Neural cell (in vitro differentiated cells): ENCODE measurements at regions not wholly inside any gene's neighbourhood (a gene's known extent, or its start where the extent isn't known, plus 50 kb on each side); places are given as distances from the start of the nearest gene placed in this dataset.

Source experiments
- CTCF ChIP-seq: fragments of 450-650 bp; IDR thresholded peaks from 2 replicates; pipeline ENCODE4 v1.5.1; 2014; ENCODE audit warnings: antibody characterized with exemption, mild to moderate bottlenecking, moderate library complexity; ENCODE audit not compliant: poor library complexity, severe bottlenecking
- EP300 ChIP-seq: fragments of 450-650 bp; conservative IDR thresholded peaks from 2 replicates; pipeline ENCODE4 v1.6.1; 2014; ENCODE audit warnings: antibody characterized with exemption, mild to moderate bottlenecking, moderate library complexity; ENCODE audit not compliant: poor library complexity, severe bottlenecking
- EZH2 ChIP-seq: fragments of 200-600, 300-800 bp; shearing (Covaris generic), sonication (generic); IDR thresholded peaks from 2 replicates; pipeline ENCODE4 v1.6.1; 2014; ENCODE audit warnings: antibody characterized with exemption, low read length, borderline replicate concordance, mild to moderate bottlenecking; ENCODE audit not compliant: insufficient read depth, poor library complexity, severe bottlenecking
- POLR2AphosphoS5 ChIP-seq: IDR thresholded peaks from 2 replicates; pipeline ENCODE4 v1.6.1; 2012
- SMC3 ChIP-seq: fragments of 450-650 bp; conservative IDR thresholded peaks from 2 replicates; pipeline ENCODE4 v1.6.1; 2014; ENCODE audit warnings: antibody characterized with exemption, mild to moderate bottlenecking, moderate library complexity; ENCODE audit not compliant: poor library complexity
- TAF1 ChIP-seq: IDR thresholded peaks from 2 replicates; pipeline ENCODE4 v1.6.1; 2012; ENCODE audit warnings: low read depth

GRCh38 chr3:139764936-139765335 is 87.2 kb upstream of the NMNAT3 start:
- TF ChIP-seq CTCF (no peak), EZH2 (no peak), EP300 (no peak), TAF1 (no peak), POLR2AphosphoS5 (no peak), SMC3 (no peak)
